Cardiac muscle cell (in vitro differentiated cells and primary cell): ENCODE measurements at regions not wholly inside any gene's neighbourhood (a gene's known extent, or its start where the extent isn't known, plus 50 kb on each side); places are given as distances from the start of the nearest gene placed in this dataset.

Experiments
- DNase-seq, 2 donors: peaks; one replicate each; pipeline versions ENCODE4 v3.0.0 to v3.0.0-alpha.2; 2010 to 2017; ENCODE audit warnings: low read depth in 1 of 2, low spot score in 1 of 2
- H3K27ac ChIP-seq: fragments of 200-600 bp; sonication (generic); 2 replicates; pipeline ENCODE4 v1.5.1; 2016
- H3K27me3 ChIP-seq: fragments of 200-600 bp; sonication (generic); 2 replicates; pipeline ENCODE4 v1.6.0; 2016; ENCODE audit warnings: control low read depth
- H3K36me3 ChIP-seq: fragments of 200-600 bp; sonication (generic); 2 replicates; pipeline ENCODE4 v1.5.1; 2016; ENCODE audit warnings: control low read depth
- H3K4me1 ChIP-seq: fragments of 200-600 bp; sonication (generic); 2 replicates; pipeline ENCODE4 v1.8.1; 2017; ENCODE audit warnings: low read depth, mild to moderate bottlenecking, mixed run types
- H3K4me3 ChIP-seq: fragments of 200-600 bp; sonication (generic); 2 replicates; pipeline ENCODE4 v1.5.1; 2016; ENCODE audit warnings: mild to moderate bottlenecking
- H3K9me3 ChIP-seq: fragments of 200-600 bp; sonication (generic); 2 replicates; pipeline ENCODE4 v1.5.1; 2017; ENCODE audit warnings: low read depth, mild to moderate bottlenecking, control low read depth
- CTCF ChIP-seq: IDR thresholded peaks from 2 replicates; pipeline ENCODE4 v1.5.1; 2012; ENCODE audit warnings: low read depth, mild to moderate bottlenecking, low read length

DNA sequence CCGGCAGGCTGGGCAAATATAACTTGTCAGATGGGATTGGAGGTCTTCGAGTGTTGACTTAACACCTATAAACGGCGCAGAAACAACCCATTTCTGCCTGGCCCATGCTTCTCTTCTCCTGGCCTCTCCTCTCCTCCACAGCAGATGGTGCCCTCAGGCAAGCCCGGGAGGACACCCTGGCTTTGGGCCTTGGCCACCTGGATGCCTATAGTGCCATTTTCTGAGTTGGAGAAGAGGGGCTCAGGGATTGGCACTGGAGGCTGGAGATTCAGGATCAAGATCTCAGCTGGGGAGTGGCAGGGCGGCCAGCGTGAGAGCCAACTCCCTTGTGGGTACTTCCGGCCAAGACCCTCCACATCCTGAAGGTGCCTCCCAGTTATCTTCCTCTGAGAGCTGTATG lies 211.9 kb upstream of the PMEPA1 start:
- H3K36me3 ChIP-seq = no peaks in the 10 kb centered on the region
- H3K4me3 ChIP-seq = no peak overlapping the region

DNA sequence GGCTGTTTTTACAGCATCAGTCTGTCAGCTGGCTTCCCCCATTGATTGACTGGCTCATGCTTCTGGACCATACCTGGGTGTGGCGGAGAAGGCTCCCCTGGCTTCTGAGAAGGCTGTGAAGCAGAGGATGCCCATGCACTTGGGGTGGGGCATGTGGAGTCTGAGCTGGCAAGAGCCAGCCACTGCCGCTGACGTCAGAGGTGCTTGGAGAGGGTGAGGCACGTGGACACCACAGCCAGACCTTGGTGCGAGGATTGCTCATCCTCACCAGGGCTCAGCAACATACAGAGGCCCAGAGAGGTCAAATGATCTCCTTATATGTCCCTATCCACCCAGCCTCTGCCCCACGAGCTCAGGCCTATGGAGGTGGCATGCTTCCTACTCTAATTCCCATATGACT lies 211.2 kb upstream of the PMEPA1 start:
- Histone ChIP-seq H3K36me3 (no peaks in the 10 kb centered on the region), H3K9me3 (no peaks in the 10 kb centered on the region), H3K4me3 (no peak overlapping the region), H3K27ac (no peak overlapping the region), H3K4me1 (no peaks in the 10 kb centered on the region), H3K27me3 (no peaks in the 10 kb centered on the region)
- DNase-seq = no peak
- no peak for TF ChIP-seq CTCF

More for the DNA sequence above, 211.9 kb upstream of the PMEPA1 start:
- Histone ChIP-seq H3K4me1 (no peaks in the 10 kb centered on the region), H3K27me3 (no peaks in the 10 kb centered on the region), H3K9me3 (no peaks in the 10 kb centered on the region), H3K27ac (no peak overlapping the region)
- DNase-seq = no peak
- TF ChIP-seq CTCF = no peak

- DNase-seq = no peak
- H3K4me3 ChIP-seq = no peak overlapping the region
- H3K27me3 ChIP-seq = no peaks in the 10 kb centered on the region
- H3K4me1 ChIP-seq = no peaks in the 10 kb centered on the region
- no peaks in the 10 kb centered on the region for H3K36me3 ChIP-seq
- H3K27ac ChIP-seq = no peak overlapping the region
- H3K9me3 ChIP-seq = no peaks in the 10 kb centered on the region
- TF ChIP-seq CTCF = no peak
Observed at GRCh38 chr20:57919049-57919448, 209.2 kb upstream of the PMEPA1 start.

DNA sequence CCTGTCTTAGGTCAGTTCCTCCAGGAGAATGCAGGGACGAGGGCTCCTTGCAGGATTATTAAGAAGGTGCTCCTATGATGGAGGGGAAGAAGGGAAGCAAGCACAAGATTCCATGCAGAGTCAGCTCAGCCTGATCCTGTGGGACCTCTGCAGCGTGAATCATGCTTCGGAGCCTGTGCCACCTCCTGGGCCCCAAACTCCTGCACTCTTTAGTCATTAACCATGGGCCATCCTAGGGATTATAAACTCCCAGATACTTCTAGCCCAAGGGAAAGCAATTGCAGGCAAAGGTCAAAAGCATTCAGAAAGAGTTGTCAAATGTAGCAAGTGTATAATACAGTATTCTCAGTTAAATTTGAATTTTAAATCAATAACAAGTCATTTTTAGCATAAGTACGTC lies 208.7 kb upstream of the PMEPA1 start:
- no peaks in the 10 kb centered on the region for H3K36me3 ChIP-seq
- H3K4me1 ChIP-seq = no peaks in the 10 kb centered on the region
- H3K27ac ChIP-seq = no peak overlapping the region
- H3K27me3 ChIP-seq = no peaks in the 10 kb centered on the region
- DNase-seq = no peak
- no peaks in the 10 kb centered on the region for H3K9me3 ChIP-seq
- no peak overlapping the region for H3K4me3 ChIP-seq
- no peak for TF ChIP-seq CTCF

- Histone ChIP-seq H3K9me3 (no peaks in the 10 kb centered on the region), H3K4me1 (no peaks in the 10 kb centered on the region), H3K27me3 (peaks cover 4% of the 10 kb centered on the region), H3K36me3 (no peaks in the 10 kb centered on the region), H3K4me3 (no peak overlapping the region), H3K27ac (no peak overlapping the region)
- TF ChIP-seq CTCF = no peak
- DNase-seq = no peak
Observed at GRCh38 chr20:57914205-57914604, 204.4 kb upstream of the PMEPA1 start.
